ENCODE measurements at regions not wholly inside any gene's neighbourhood (a gene's known extent, or its start where the extent isn't known, plus 50 kb on each side); places are given as distances from the start of the nearest gene placed in this dataset.

GRCh38 chr4:100071506-100071905, 118.8 kb downstream of the DDIT4L start:
- no peak for ATAC-seq
- no peaks in the 10 kb centered on the region for H3K9me3 Mint-ChIP-seq
- peaks cover 21% of the 10 kb centered on the region for H3K27me3 Mint-ChIP-seq
- no peaks in the 10 kb centered on the region for H3K36me3 Mint-ChIP-seq (ENCODE audit: low read depth)
- no peak overlapping the region for H3K4me3 Mint-ChIP-seq
- DNase-seq: no peak
- H3K27ac Mint-ChIP-seq: no peak overlapping the region
- no peaks in the 10 kb centered on the region for H3K4me1 Mint-ChIP-seq

GRCh38 chr4:100070868-100071267, 119.4 kb downstream of the DDIT4L start:
- DNase-seq (no peak), ATAC-seq (no peak)
- no peaks in the 10 kb centered on the region for H3K4me1 Mint-ChIP-seq
- H3K4me3 Mint-ChIP-seq: no peak overlapping the region
- peaks cover 26% of the 10 kb centered on the region for H3K27me3 Mint-ChIP-seq
- no peak overlapping the region for H3K27ac Mint-ChIP-seq
- no peaks in the 10 kb centered on the region for H3K9me3 Mint-ChIP-seq
- no peaks in the 10 kb centered on the region for H3K36me3 Mint-ChIP-seq (ENCODE audit: low read depth)

- no peak for ATAC-seq
- Mint-ChIP-seq H3K4me3 (no peak overlapping the region), H3K36me3 (ENCODE audit: low read depth) (no peaks in the 10 kb centered on the region), H3K27me3 (peaks cover 21% of the 10 kb centered on the region), H3K4me1 (no peaks in the 10 kb centered on the region), H3K27ac (no peak overlapping the region), H3K9me3 (no peaks in the 10 kb centered on the region)
- no peak for DNase-seq
Measured at GRCh38 chr4:100069207-100069606, 119.1 kb upstream of the H2AZ1 start.

GRCh38 chr4:100067255-100067654, 117.2 kb upstream of the H2AZ1 start:
- Mint-ChIP-seq H3K36me3 (ENCODE audit: low read depth) (no peaks in the 10 kb centered on the region), H3K27ac (no peak overlapping the region), H3K4me1 (no peaks in the 10 kb centered on the region)

GRCh38 chr4:100063355-100063754, 113.3 kb upstream of the H2AZ1 start:
- DNase-seq: no peak
- Mint-ChIP-seq H3K36me3 (ENCODE audit: low read depth) (no peaks in the 10 kb centered on the region), H3K27ac (no peak overlapping the region), H3K4me1 (no peaks in the 10 kb centered on the region), H3K9me3 (no peaks in the 10 kb centered on the region), H3K27me3 (peaks cover 17% of the 10 kb centered on the region), H3K4me3 (no peak overlapping the region)
- no peak for ATAC-seq

More at GRCh38 chr4:100067255-100067654, 117.2 kb upstream of the H2AZ1 start:
- no peak overlapping the region for H3K4me3 Mint-ChIP-seq
- no peaks in the 10 kb centered on the region for H3K9me3 Mint-ChIP-seq
- H3K27me3 Mint-ChIP-seq: peaks cover 21% of the 10 kb centered on the region
- DNase-seq: no peak
- ATAC-seq: no peak

- Mint-ChIP-seq H3K27me3 (peaks cover 12% of the 10 kb centered on the region), H3K9me3 (no peaks in the 10 kb centered on the region), H3K27ac (no peak overlapping the region), H3K36me3 (ENCODE audit: low read depth) (no peaks in the 10 kb centered on the region), H3K4me3 (no peak overlapping the region), H3K4me1 (no peaks in the 10 kb centered on the region)
- no peak for ATAC-seq
- no peak for DNase-seq
Measured at GRCh38 chr4:100062921-100063320, 112.8 kb upstream of the H2AZ1 start.

GRCh38 chr4:100061835-100062234, 111.8 kb upstream of the H2AZ1 start:
- Mint-ChIP-seq H3K9me3 (no peaks in the 10 kb centered on the region), H3K27me3 (peaks cover 6% of the 10 kb centered on the region), H3K4me3 (no peak overlapping the region), H3K27ac (no peak overlapping the region), H3K4me1 (no peaks in the 10 kb centered on the region), H3K36me3 (ENCODE audit: low read depth) (no peaks in the 10 kb centered on the region)
- no peak for DNase-seq
- no peak for ATAC-seq

- no peaks in the 10 kb centered on the region for H3K4me1 Mint-ChIP-seq
- H3K4me3 Mint-ChIP-seq: no peak overlapping the region
- H3K36me3 Mint-ChIP-seq (ENCODE audit: low read depth): no peaks in the 10 kb centered on the region
- DNase-seq (no peak), ATAC-seq (no peak)
- no peaks in the 10 kb centered on the region for H3K9me3 Mint-ChIP-seq
- peaks cover 2% of the 10 kb centered on the region for H3K27me3 Mint-ChIP-seq
- H3K27ac Mint-ChIP-seq: no peak overlapping the region
Measured at GRCh38 chr4:100060765-100061416, 110.8 kb upstream of the H2AZ1 start.

- DNase-seq (no peak), ATAC-seq (no peak)
- no peak overlapping the region for H3K27ac Mint-ChIP-seq
- peaks cover 2% of the 10 kb centered on the region for H3K27me3 Mint-ChIP-seq
- no peaks in the 10 kb centered on the region for H3K4me1 Mint-ChIP-seq
- H3K4me3 Mint-ChIP-seq: no peak overlapping the region
- H3K9me3 Mint-ChIP-seq: no peaks in the 10 kb centered on the region
- no peaks in the 10 kb centered on the region for H3K36me3 Mint-ChIP-seq (ENCODE audit: low read depth)
Measured at GRCh38 chr4:100059467-100059866, 109.4 kb upstream of the H2AZ1 start.

- Mint-ChIP-seq H3K4me3 (no peak overlapping the region), H3K9me3 (no peaks in the 10 kb centered on the region), H3K36me3 (ENCODE audit: low read depth) (no peaks in the 10 kb centered on the region), H3K27me3 (peaks cover 9% of the 10 kb centered on the region), H3K27ac (no peak overlapping the region), H3K4me1 (no peaks in the 10 kb centered on the region)
- no peak for DNase-seq
- ATAC-seq: no peak
Measured at GRCh38 chr4:100056701-100057100, 106.6 kb upstream of the H2AZ1 start.

- H3K9me3 Mint-ChIP-seq: no peaks in the 10 kb centered on the region
- peaks cover 18% of the 10 kb centered on the region for H3K27me3 Mint-ChIP-seq
- no peak for DNase-seq
- no peak overlapping the region for H3K4me3 Mint-ChIP-seq
- no peaks in the 10 kb centered on the region for H3K4me1 Mint-ChIP-seq
- no peak for ATAC-seq
- H3K27ac Mint-ChIP-seq: no peak overlapping the region
- H3K36me3 Mint-ChIP-seq (ENCODE audit: low read depth): no peaks in the 10 kb centered on the region
Measured at GRCh38 chr4:100054071-100054470, 104.0 kb upstream of the H2AZ1 start.

GRCh38 chr4:100049872-100050271, 99.8 kb upstream of the H2AZ1 start:
- Mint-ChIP-seq H3K4me1 (no peaks in the 10 kb centered on the region), H3K9me3 (no peaks in the 10 kb centered on the region), H3K27me3 (peaks cover 18% of the 10 kb centered on the region), H3K4me3 (no peak overlapping the region), H3K36me3 (ENCODE audit: low read depth) (no peaks in the 10 kb centered on the region), H3K27ac (no peak overlapping the region)
- DNase-seq (no peak), ATAC-seq (no peak)

GRCh38 chr4:100042711-100043110, 92.6 kb upstream of the H2AZ1 start:
- Mint-ChIP-seq H3K27me3 (peaks cover 2% of the 10 kb centered on the region), H3K9me3 (no peaks in the 10 kb centered on the region), H3K4me1 (no peaks in the 10 kb centered on the region), H3K27ac (no peak overlapping the region), H3K4me3 (no peak overlapping the region), H3K36me3 (ENCODE audit: low read depth) (no peaks in the 10 kb centered on the region)
- no peak for ATAC-seq
- DNase-seq: no peak

GRCh38 chr4:100042235-100042634, 92.2 kb upstream of the H2AZ1 start:
- Mint-ChIP-seq H3K27me3 (peaks cover 2% of the 10 kb centered on the region), H3K27ac (no peak overlapping the region), H3K36me3 (ENCODE audit: low read depth) (no peaks in the 10 kb centered on the region), H3K4me3 (no peak overlapping the region), H3K4me1 (no peaks in the 10 kb centered on the region), H3K9me3 (no peaks in the 10 kb centered on the region)
- no peak for DNase-seq
- ATAC-seq: no peak

- no peaks in the 10 kb centered on the region for H3K36me3 Mint-ChIP-seq (ENCODE audit: low read depth)
- DNase-seq (no peak), ATAC-seq (no peak)
- peaks cover 2% of the 10 kb centered on the region for H3K27me3 Mint-ChIP-seq
- no peak overlapping the region for H3K4me3 Mint-ChIP-seq
- no peaks in the 10 kb centered on the region for H3K4me1 Mint-ChIP-seq
- H3K27ac Mint-ChIP-seq: no peak overlapping the region
- H3K9me3 Mint-ChIP-seq: peaks cover 4% of the 10 kb centered on the region
Measured at GRCh38 chr4:100041646-100042045, 91.6 kb upstream of the H2AZ1 start.

Data from activated naive CD8-positive, alpha-beta T cell treated with anti-CD3 and anti-CD28 coated beads, Interleukin-2, amount 50 U/mL, for 24 hours (primary cell).